VCaP (cell line): ENCODE measurements at regions not wholly inside any gene's neighbourhood (a gene's known extent, or its start where the extent isn't known, plus 50 kb on each side); places are given as distances from the start of the nearest gene placed in this dataset.
"Not testable (repeated sequence)": the region's sequence is repeated elsewhere in the genome, so short reads cannot be mapped to it uniquely, and the experiment has no call there.

Source experiments
- H3K27ac ChIP-seq: fragments of 450-650 bp; 2 replicates; pipeline ENCODE4 v1.5.1; 2017
- TF ChIP-seq, protein P1 (sequence below): fragments of 450-650 bp; conservative IDR thresholded peaks from 2 replicates; pipeline ENCODE4 v1.5.1; 2017; ENCODE audit warnings: mild to moderate bottlenecking, moderate library complexity

DNA sequence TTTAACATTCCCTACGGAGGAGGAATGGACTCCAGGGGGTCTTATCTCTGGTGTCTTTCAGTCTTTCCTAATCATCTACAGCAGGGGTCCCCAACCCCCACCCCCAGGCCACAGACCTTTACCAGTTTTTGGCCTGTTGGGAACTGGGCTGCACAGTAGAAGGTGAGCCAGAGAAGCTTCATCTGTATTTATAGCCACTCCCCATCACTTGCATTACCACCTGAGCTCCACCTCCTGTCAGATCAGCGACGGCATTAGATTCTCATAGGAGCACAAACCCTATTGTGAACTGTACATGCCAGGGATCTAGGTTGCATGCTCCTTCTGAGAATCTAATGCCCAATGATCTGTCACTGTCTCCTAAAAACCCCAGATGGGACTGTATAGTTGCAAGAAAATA is 120.0 kb upstream of the TMTC4 start:
- H3K27ac ChIP-seq = no peak overlapping the region
- TF ChIP-seq, protein P1, sequence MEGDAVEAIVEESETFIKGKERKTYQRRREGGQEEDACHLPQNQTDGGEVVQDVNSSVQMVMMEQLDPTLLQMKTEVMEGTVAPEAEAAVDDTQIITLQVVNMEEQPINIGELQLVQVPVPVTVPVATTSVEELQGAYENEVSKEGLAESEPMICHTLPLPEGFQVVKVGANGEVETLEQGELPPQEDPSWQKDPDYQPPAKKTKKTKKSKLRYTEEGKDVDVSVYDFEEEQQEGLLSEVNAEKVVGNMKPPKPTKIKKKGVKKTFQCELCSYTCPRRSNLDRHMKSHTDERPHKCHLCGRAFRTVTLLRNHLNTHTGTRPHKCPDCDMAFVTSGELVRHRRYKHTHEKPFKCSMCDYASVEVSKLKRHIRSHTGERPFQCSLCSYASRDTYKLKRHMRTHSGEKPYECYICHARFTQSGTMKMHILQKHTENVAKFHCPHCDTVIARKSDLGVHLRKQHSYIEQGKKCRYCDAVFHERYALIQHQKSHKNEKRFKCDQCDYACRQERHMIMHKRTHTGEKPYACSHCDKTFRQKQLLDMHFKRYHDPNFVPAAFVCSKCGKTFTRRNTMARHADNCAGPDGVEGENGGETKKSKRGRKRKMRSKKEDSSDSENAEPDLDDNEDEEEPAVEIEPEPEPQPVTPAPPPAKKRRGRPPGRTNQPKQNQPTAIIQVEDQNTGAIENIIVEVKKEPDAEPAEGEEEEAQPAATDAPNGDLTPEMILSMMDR = no peak

DNA sequence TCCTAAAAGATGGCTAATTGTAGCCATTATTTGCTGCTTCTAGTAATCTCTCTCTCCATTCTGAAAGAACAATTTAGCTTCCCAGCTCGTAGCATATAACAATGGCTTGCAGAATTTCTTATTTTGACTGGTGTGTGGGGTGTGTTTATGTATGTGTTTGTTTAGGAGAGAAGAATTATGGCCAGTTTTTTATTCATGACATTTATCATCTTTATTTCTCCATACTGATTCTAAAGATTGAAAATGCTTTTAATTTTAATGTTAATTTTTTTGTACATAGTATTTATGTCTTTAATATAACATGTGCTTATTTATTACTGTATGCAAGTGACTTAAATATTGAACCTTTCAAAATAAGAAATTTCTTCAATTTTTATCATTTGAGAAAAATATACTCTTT is 115.8 kb upstream of the TMTC4 start:
- TF ChIP-seq, protein P1 = no peak
- H3K27ac ChIP-seq = peak overlapping the region; percentile 52; the same call in 1 of the 2 replicates

DNA sequence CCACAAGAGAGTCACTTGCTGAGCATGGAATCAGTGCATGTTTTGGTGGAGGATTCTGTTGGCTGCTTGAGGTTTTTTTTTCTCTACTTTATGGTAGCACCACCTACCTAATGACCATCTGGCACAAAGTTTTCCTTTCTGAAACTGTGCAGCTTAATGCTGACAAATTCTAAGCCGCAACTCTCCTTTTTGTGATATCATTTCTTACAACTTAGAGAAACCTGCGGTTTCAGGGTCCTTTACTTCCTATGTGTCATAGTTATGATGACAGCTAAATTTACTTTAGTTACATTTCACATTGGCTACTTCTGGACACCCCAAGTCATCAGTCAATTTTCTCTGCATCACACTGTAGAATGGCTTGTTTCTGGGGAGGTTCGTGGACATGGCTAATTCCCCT is 115.4 kb upstream of the TMTC4 start:
- TF ChIP-seq, protein P1 = no peak

DNA sequence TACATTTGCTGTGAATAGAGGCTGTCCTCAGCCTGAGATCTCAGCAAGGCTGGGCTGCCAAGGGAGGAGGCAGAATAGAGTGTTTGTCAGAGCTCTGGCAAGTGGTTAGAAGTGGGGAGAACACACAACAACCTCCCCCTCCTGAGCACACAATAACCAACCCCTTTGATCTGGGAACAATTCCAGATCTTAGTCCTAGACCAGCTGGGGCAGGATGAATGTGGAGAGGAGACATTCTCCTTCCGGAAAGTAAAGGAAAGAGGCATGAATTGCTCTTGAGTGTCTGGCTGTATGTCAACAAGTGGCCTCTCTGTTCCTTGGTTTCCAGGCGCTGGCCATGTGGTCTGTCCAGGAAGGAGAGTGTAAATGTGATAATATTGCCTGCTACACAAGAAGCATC is 114.9 kb upstream of the TMTC4 start:
- TF ChIP-seq, protein P1 = no peak
- peak overlapping the region; percentile 52 for H3K27ac ChIP-seq

More for the DNA sequence above, 115.4 kb upstream of the TMTC4 start:
- H3K27ac ChIP-seq = peak overlapping the region; percentile 52

DNA sequence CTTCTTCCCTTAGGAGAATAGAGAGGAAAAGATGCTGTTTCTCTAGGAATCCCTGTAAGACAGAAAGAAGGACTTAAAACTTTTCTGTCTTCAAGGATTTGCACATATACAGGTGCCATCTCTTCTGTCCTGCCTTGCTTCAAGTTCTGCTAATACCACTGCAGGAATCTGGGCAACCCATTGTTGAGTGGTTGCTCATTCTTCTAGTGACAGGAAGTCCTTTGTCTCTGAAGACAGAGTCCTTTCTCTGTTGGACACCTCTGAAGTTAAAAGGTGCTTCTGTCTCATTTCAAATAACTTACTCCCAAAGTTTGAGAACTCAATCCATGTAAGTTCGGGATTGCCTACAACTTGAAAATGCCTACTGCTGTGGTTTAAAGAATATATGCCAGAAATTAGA is 114.4 kb upstream of the TMTC4 start:
- TF ChIP-seq, protein P1 = no peak
- peak overlapping the region; percentile 52 for H3K27ac ChIP-seq

DNA sequence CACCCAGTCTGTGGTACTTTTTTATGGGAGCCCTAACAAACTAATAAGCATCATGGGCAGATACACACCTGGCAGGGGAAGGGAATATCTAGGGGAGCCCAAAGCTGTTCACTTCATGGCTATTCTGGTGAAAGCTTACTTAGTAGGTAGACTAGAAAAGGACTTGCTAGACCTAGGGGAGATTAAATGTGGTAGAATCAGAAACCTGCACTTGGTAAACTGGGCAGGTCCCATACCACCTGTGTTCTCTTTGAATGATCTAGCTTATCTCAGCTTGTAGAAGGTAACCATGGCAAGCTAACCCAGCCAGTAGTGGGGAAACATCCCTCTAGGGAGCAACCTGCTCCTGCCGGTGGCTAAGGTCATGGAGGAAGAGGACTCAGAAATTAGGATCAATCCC is 113.9 kb upstream of the TMTC4 start:
- no peak overlapping the region for H3K27ac ChIP-seq
- TF ChIP-seq, protein P1 = no peak

DNA sequence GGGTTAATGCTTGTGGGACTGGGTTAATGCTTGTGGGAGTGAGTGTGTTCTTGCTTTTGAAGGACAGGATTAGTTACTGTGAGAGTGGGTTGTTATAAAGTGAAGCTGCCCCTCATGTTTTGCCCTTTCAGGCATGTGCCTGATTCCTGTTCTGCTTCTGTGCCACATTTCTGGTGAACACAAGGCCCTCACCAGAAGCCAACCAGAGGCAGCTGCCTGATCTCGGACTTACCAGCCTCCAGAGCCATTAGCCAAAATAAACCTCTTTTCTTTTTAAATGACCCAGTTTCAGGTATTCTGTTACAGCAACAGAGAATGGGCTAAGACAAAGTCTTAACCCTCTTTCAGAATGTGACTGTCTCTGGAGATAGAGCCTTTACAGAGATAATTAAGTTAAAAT is 113.3 kb upstream of the TMTC4 start:
- no peak overlapping the region for H3K27ac ChIP-seq
- TF ChIP-seq, protein P1 = no peak

DNA sequence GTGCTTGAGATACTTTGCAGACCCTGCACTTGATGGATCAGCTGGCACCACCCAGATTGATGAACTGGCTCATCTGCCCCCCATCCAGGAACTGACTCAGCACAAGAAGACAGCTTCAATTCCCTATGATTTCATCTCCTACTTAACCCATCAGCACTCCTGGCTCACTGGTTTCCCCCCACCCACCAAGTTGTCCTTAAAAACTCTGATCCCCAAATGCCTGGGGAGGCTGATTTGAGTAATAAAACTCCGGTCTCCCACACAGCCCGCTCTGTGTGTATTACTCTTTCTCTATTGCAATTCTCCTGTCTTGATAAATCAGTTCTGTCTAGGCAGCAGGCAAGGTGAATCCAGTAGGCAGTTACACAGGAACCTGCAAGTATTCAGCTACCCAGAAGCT is 102.1 kb upstream of the TMTC4 start:
- H3K27ac ChIP-seq = not testable (repeated sequence)
